SK-N-SH treated with all-trans-retinoic acid at 6 μM for 48 hours (cell line): ENCODE measurements at regions not wholly inside any gene's neighbourhood (a gene's known extent, or its start where the extent isn't known, plus 50 kb on each side); places are given as distances from the start of the nearest gene placed in this dataset.

Experiments
- ATAC-seq: fragments of 200-7000 bp; cut with Tn5 transposase; 3 replicates; pipeline ENCODE4 v1.9.1; 2020; ENCODE audit warnings: mild to moderate bottlenecking, moderate library complexity
- ARNTL ChIP-seq: fragments of 450-650 bp; formaldehyde crosslinking; IDR thresholded peaks from 2 replicates; pipeline ENCODE4 v1.5.0; 2020; ENCODE audit warnings: low read depth, mild to moderate bottlenecking, moderate library complexity, borderline replicate concordance
- BACH2 ChIP-seq: fragments of 250-450 bp; sonication (Bioruptor Pico); IDR thresholded peaks from 2 replicates; pipeline ENCODE4 v1.9.0; 2021; ENCODE audit warnings: mild to moderate bottlenecking, borderline replicate concordance
- CSDC2 ChIP-seq: fragments of 250-450 bp; sonication (Bioruptor Pico); IDR thresholded peaks from 2 replicates; pipeline ENCODE4 v1.5.0; 2020; ENCODE audit warnings: mild to moderate bottlenecking, moderate library complexity
- CSRNP3 ChIP-seq: fragments of 250-450 bp; sonication (Bioruptor Pico); IDR thresholded peaks from 2 replicates; pipeline ENCODE4 v1.5.1; 2021; ENCODE audit warnings: mild to moderate bottlenecking, moderate library complexity
- ESRRG ChIP-seq: fragments of 250-450 bp; sonication (Bioruptor Pico); IDR thresholded peaks from 2 replicates; pipeline ENCODE4 v1.6.1; 2021; ENCODE audit warnings: mild to moderate bottlenecking
- GLIS3 ChIP-seq: fragments of 250-450 bp; sonication (Bioruptor Pico); IDR thresholded peaks from 2 replicates; pipeline ENCODE4 v1.5.0; 2020; ENCODE audit warnings: mild to moderate bottlenecking, moderate library complexity
- ISL1 ChIP-seq: fragments of 250-450 bp; sonication (Bioruptor Pico); IDR thresholded peaks from 2 replicates; pipeline ENCODE4 v2.1.2; 2022; ENCODE audit warnings: mild to moderate bottlenecking, moderate library complexity
- OSR1 ChIP-seq: fragments of 250-450 bp; sonication (Bioruptor Pico); IDR thresholded peaks from 2 replicates; pipeline ENCODE4 v1.8.0; 2022; ENCODE audit warnings: moderate library complexity, mild to moderate bottlenecking, inconsistent platforms
- PATZ1 ChIP-seq: fragments of 250-450 bp; sonication (Bioruptor Pico); IDR thresholded peaks from 2 replicates; pipeline ENCODE4 v1.8.0; 2020; ENCODE audit warnings: mild to moderate bottlenecking, moderate library complexity, borderline replicate concordance
- POU6F1 ChIP-seq: fragments of 250-450 bp; sonication (Bioruptor Pico); IDR thresholded peaks from 2 replicates; pipeline ENCODE4 v1.8.0; 2021; ENCODE audit warnings: low read depth, mild to moderate bottlenecking, moderate library complexity, borderline replicate concordance
- PPARA ChIP-seq: fragments of 250-450 bp; sonication (Bioruptor Pico); IDR thresholded peaks from 2 replicates; pipeline ENCODE4 v1.5.0; 2020; ENCODE audit warnings: mild to moderate bottlenecking, borderline replicate concordance
- RARB ChIP-seq: fragments of 250-450 bp; sonication (Bioruptor Pico); IDR thresholded peaks from 2 replicates; pipeline ENCODE4 v1.8.0; 2021; ENCODE audit warnings: mild to moderate bottlenecking, moderate library complexity
- SNAI2 ChIP-seq: fragments of 250-450 bp; sonication (Bioruptor Pico); IDR thresholded peaks from 2 replicates; pipeline ENCODE4 v1.5.0; 2020; ENCODE audit warnings: mild to moderate bottlenecking, moderate library complexity
- TCF4 ChIP-seq: fragments of 250-450 bp; sonication (Bioruptor Pico); IDR thresholded peaks from 2 replicates; pipeline ENCODE4 v1.8.0; 2021; ENCODE audit warnings: mild to moderate bottlenecking, moderate library complexity, borderline replicate concordance
- TOX ChIP-seq: fragments of 250-450 bp; sonication (Bioruptor Pico); IDR thresholded peaks from 2 replicates; pipeline ENCODE4 v1.8.0; 2021; ENCODE audit warnings: mild to moderate bottlenecking, moderate library complexity, borderline replicate concordance
- TSHZ2 ChIP-seq: fragments of 250-450 bp; sonication (Bioruptor Pico); IDR thresholded peaks from 2 replicates; pipeline ENCODE4 v1.5.0; 2020; ENCODE audit warnings: mild to moderate bottlenecking, moderate library complexity
- ZC3H10 ChIP-seq: fragments of 250-450 bp; sonication (Bioruptor Pico); IDR thresholded peaks from 2 replicates; pipeline ENCODE4 v1.5.1; 2021; ENCODE audit warnings: mild to moderate bottlenecking, moderate library complexity
- ZFP3 ChIP-seq: fragments of 250-450 bp; sonication (Bioruptor Pico); IDR thresholded peaks from 2 replicates; pipeline ENCODE4 v1.5.0; 2020; ENCODE audit warnings: mild to moderate bottlenecking, moderate library complexity
- ZFP30 ChIP-seq: fragments of 450-650 bp; formaldehyde crosslinking; IDR thresholded peaks from 2 replicates; pipeline ENCODE4 v1.5.0; 2022; ENCODE audit warnings: mild to moderate bottlenecking, moderate library complexity
- ZNF565 ChIP-seq: fragments of 450-650 bp; formaldehyde crosslinking; conservative IDR thresholded peaks from 2 replicates; pipeline ENCODE4 v1.5.0; 2020; ENCODE audit warnings: low read depth, mild to moderate bottlenecking, moderate library complexity
- ZNF70 ChIP-seq: fragments of 450-650 bp; formaldehyde crosslinking; IDR thresholded peaks from 2 replicates; pipeline ENCODE4 v1.5.0; 2020; ENCODE audit warnings: mild to moderate bottlenecking, moderate library complexity
- ZNF8 ChIP-seq: fragments of 450-650 bp; formaldehyde crosslinking; IDR thresholded peaks from 2 replicates; pipeline ENCODE4 v1.5.0; 2020; ENCODE audit warnings: mild to moderate bottlenecking, moderate library complexity

GRCh38 chr9:31065691-31066090 is 1318.8 kb upstream of the ACO1 start:
- TF ChIP-seq ZFP3 (CRISPR knock-in tag) (no peak), OSR1 (CRISPR knock-in tag) (no peak), TSHZ2 (CRISPR knock-in tag) (no peak), TOX (CRISPR knock-in tag) (no peak), ZC3H10 (no peak), PATZ1 (CRISPR knock-in tag) (no peak), RARB (no peak), TCF4 (CRISPR knock-in tag) (no peak), ZNF70 (no peak), ARNTL (CRISPR knock-in tag) (no peak), ESRRG (CRISPR knock-in tag) (no peak), GLIS3 (CRISPR knock-in tag) (no peak), POU6F1 (no peak), ZNF8 (no peak), ISL1 (CRISPR knock-in tag) (no peak)

GRCh38 chr9:31067418-31067817 is 1317.0 kb upstream of the ACO1 start:
- TF ChIP-seq CSDC2: no peak
- TF ChIP-seq PATZ1 (CRISPR knock-in tag): no peak
- no peak for TF ChIP-seq ZNF70
- TF ChIP-seq ISL1 (CRISPR knock-in tag): no peak
- no peak for TF ChIP-seq ESRRG (CRISPR knock-in tag)
- no peak for TF ChIP-seq ZFP3 (CRISPR knock-in tag)
- no peak for TF ChIP-seq PPARA (CRISPR knock-in tag)
- no peak for TF ChIP-seq OSR1 (CRISPR knock-in tag)
- no peak for TF ChIP-seq ZNF565 (CRISPR knock-in tag)
- no peak for TF ChIP-seq ZFP30
- no peak for TF ChIP-seq ZC3H10
- no peak for TF ChIP-seq SNAI2
- TF ChIP-seq TCF4 (CRISPR knock-in tag): no peak
- no peak for TF ChIP-seq TOX (CRISPR knock-in tag)
- no peak for TF ChIP-seq TSHZ2 (CRISPR knock-in tag)
- TF ChIP-seq RARB: no peak
- no peak for TF ChIP-seq CSRNP3
- no peak for TF ChIP-seq BACH2
- ATAC-seq: no peak

More at GRCh38 chr9:31065691-31066090, 1318.8 kb upstream of the ACO1 start:
- no peak for ATAC-seq
